Mucosa of descending colon (tissue), 3 donors: ENCODE measurements at regions not wholly inside any gene's neighbourhood (a gene's known extent, or its start where the extent isn't known, plus 50 kb on each side); places are given as distances from the start of the nearest gene placed in this dataset.

ENCODE experiments used
- ATAC-seq: fragments of 200-7000 bp; cut with Tn5 transposase; one replicate; pipeline ENCODE4 v1.9.1; 2020; ENCODE audit warnings: mild to moderate bottlenecking, moderate library complexity
- DNase-seq, 3 donors: peaks; one replicate each; pipeline ENCODE4 v3.0.0-alpha.2; 2020
- H3K36me3 ChIP-seq: fragments of 200-600 bp; one replicate; pipeline ENCODE4 v1.8.0; 2021; ENCODE audit warnings: low read depth, mild to moderate bottlenecking
- H3K4me1 ChIP-seq: fragments of 200-600 bp; one replicate; pipeline ENCODE4 v1.8.0; 2021; ENCODE audit warnings: low read depth, mild to moderate bottlenecking
- H3K4me3 ChIP-seq: fragments of 200-600 bp; one replicate; pipeline ENCODE4 v1.8.0; 2021; ENCODE audit warnings: mild to moderate bottlenecking
- H3K9me3 ChIP-seq: fragments of 200-600 bp; one replicate; pipeline ENCODE4 v1.8.0; 2021; ENCODE audit warnings: mild to moderate bottlenecking
- CTCF ChIP-seq: fragments of 200-600 bp; IDR thresholded peaks from one replicate; pipeline ENCODE4 v1.8.0; 2022; ENCODE audit warnings: antibody characterized with exemption, mild to moderate bottlenecking
- intact Hi-C, 2 donors: fragments of 100-400 bp; cut with DNase I in 1 of 2; cut with micrococcal nuclease in 1 of 2; formaldehyde crosslinking; loops; one replicate each; pipeline versions ENCODE4 v1.11.0 to v1.11.1; 2022; cut with DNase I, micrococcal nuclease
- donor health status: DM: no; HTN: no; CAD: no; lungs with moderate emphysema.
- donor health status: DM: no; HTN: no; CAD: no.
- donor health status: DM: no; HTN: yes; CAD: no.

- no peak for TF ChIP-seq CTCF
- Histone ChIP-seq H3K9me3 (no peaks in the 10 kb centered on the region), H3K4me1 (no peaks in the 10 kb centered on the region), H3K36me3 (no peaks in the 10 kb centered on the region), H3K4me3 (no peak overlapping the region)
- DNase-seq (no peak), ATAC-seq (peak; percentile 25)
- intact Hi-C loops: no loop called here
These were observed 150.5 kb upstream of the NCKAP5 start for GRCh38 chr2:133718688-133719201.

- no peak for TF ChIP-seq CTCF
- DNase-seq (no peak), ATAC-seq (no peak)
- H3K4me3 ChIP-seq: no peak overlapping the region
- no peaks in the 10 kb centered on the region for H3K36me3 ChIP-seq
- H3K4me1 ChIP-seq: no peaks in the 10 kb centered on the region
- intact Hi-C loops: no loop called here
- no peaks in the 10 kb centered on the region for H3K9me3 ChIP-seq
These were observed 152.2 kb upstream of the NCKAP5 start for GRCh38 chr2:133720429-133720828.

GRCh38 chr2:133721118-133721517 lies 152.9 kb upstream of the NCKAP5 start:
- Histone ChIP-seq H3K36me3 (no peaks in the 10 kb centered on the region), H3K4me1 (no peaks in the 10 kb centered on the region), H3K9me3 (no peaks in the 10 kb centered on the region), H3K4me3 (no peak overlapping the region)
- ATAC-seq (no peak), DNase-seq (no peak)
- intact Hi-C loops: no loop called here
- no peak for TF ChIP-seq CTCF

GRCh38 chr2:133723133-133723532 lies 154.9 kb upstream of the NCKAP5 start:
- DNase-seq: no peak
- Histone ChIP-seq H3K4me1 (peaks cover 4% of the 10 kb centered on the region), H3K36me3 (no peaks in the 10 kb centered on the region), H3K4me3 (no peak overlapping the region), H3K9me3 (no peaks in the 10 kb centered on the region)
- no peak for ATAC-seq
- intact Hi-C loops: no loop called here
- no peak for TF ChIP-seq CTCF

- Histone ChIP-seq H3K9me3 (no peaks in the 10 kb centered on the region), H3K4me3 (no peak overlapping the region), H3K36me3 (no peaks in the 10 kb centered on the region), H3K4me1 (peaks cover 4% of the 10 kb centered on the region)
- no peak for ATAC-seq
- intact Hi-C loops: no loop called here
- DNase-seq: no peak
- TF ChIP-seq CTCF: no peak
These were observed 158.7 kb upstream of the NCKAP5 start for GRCh38 chr2:133726973-133727372.

- Histone ChIP-seq H3K9me3 (no peaks in the 10 kb centered on the region), H3K4me3 (no peak overlapping the region), H3K36me3 (no peaks in the 10 kb centered on the region), H3K4me1 (no peaks in the 10 kb centered on the region)
- intact Hi-C loops: no loop called here
- no peak for ATAC-seq
- DNase-seq: no peak
- TF ChIP-seq CTCF: no peak
These were observed 163.8 kb upstream of the NCKAP5 start for GRCh38 chr2:133732059-133732458.
